HG03097 (cell line): ENCODE measurements at regions not wholly inside any gene's neighbourhood (a gene's known extent, or its start where the extent isn't known, plus 50 kb on each side); places are given as distances from the start of the nearest gene placed in this dataset.

Source experiments
- ATAC-seq: cut with Tn5 transposase; IDR thresholded peaks from one replicate; pipeline ENCODE4 v1.9.1; 2021; ENCODE audit not compliant: unreplicated experiment, low FRiP score

- ATAC-seq: no peak
These were observed 50.8 kb upstream of the TSHZ2 start for GRCh38 chr20:52921340-52921739.

DNA sequence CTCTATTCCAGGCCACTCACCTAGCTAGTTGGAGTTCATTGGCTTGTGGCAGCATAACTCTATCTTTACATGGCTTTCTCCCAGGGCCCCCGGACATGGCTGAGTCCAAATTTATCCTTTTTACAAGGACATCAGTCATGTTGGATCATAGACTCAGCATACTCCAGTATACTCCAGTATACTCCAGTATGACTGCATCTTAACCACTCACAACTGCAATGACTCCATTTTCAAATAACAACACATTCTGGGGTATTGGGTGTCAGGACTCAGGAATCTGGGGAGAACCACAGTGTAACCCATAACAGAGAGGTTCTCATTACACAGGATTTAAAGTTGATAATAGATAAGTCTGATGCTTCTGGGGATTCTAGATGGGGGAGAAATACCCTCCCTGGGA, 53.8 kb upstream of the TSHZ2 start:
- ATAC-seq: no peak

DNA sequence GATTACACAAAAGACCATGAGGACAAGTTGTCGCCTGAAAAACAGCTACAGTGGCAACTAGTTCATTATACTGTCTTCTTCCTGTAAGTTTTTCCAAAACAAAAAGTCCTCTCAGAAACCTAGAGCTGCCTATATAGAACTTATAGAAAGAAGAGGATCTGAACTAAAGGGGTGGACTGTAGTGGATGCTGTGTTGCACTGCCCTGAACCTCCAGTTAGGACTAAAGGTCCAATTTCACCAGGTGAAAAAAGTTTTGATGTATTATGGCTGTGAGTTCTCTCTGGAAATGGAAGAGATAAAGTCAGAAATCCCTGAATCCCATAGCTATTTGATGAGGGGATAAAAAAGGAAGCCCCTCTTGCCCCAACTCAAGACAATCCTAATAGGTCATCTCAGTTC, 56.6 kb upstream of the TSHZ2 start:
- ATAC-seq: no peak

DNA sequence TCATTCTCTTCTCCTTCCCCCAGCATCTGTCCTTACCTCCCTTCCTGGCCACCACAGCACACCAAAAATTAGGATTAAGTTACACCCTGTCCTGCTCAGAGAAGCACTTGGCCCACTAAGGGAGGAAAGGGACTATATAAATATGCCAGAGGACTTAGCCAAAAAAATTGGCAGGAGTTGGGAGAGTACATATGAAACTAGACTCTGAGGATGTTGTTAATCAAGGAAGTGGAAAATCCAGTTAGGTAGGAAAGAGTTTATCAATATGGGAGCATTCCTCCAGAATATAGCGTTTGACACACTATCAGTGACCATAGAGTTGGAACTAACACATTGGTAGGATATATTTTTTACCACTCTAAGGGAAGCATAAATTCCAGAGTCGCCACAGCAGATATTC, 57.3 kb upstream of the TSHZ2 start:
- no peak for ATAC-seq

GRCh38 chr20:52913650-52914387, 58.3 kb upstream of the TSHZ2 start:
- no peak for ATAC-seq

- ATAC-seq: no peak
These were observed 66.7 kb upstream of the TSHZ2 start for GRCh38 chr20:52905241-52905994.

- ATAC-seq: no peak
These were observed 67.3 kb upstream of the TSHZ2 start for GRCh38 chr20:52904837-52905236.

DNA sequence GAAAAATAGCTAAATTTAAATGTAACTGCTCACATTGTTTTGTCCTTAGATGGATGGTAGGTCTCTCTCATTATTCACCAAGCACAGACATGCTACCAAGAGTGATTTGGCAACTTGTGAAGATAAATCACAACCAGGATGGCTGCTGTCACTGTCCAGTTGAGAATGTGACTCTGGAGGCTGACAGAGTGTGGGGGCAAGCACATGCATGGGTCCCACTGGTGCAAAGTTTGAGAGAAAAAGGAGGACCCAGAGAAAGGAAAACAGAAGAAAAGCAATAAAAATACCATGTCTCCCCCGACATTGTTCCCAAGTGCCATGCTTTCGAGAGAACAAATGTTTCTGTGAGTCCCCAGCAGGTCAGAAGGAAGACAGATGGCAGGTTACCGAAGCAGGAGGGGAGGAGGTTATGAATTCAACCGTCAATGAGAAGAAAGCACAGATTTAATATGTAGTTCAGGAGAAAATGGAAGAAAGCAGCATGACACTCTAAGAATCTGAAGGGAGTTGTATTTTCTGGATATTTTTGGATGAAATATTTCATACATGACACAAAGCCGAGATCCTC, 73.0 kb upstream of the TSHZ2 start:
- ATAC-seq: no peak

DNA sequence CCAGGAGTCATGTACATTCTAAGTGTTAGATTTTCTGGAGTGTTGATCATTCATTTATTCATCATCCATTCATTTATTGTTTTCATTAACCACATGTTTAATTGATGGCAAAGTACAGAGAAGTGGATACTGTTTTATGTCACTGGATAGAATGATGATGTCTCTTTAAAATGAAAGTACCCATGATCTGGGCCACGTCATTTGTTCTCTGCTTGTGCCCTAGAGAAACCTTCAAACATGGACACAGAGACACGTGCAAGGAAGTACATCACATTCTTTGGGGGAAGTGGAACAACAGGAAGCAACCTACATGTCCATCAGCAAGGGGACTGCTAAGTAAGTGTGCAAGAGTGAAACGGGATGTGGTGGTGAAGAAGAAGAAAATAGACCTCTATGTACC, 75.8 kb upstream of the TSHZ2 start:
- no peak for ATAC-seq

DNA sequence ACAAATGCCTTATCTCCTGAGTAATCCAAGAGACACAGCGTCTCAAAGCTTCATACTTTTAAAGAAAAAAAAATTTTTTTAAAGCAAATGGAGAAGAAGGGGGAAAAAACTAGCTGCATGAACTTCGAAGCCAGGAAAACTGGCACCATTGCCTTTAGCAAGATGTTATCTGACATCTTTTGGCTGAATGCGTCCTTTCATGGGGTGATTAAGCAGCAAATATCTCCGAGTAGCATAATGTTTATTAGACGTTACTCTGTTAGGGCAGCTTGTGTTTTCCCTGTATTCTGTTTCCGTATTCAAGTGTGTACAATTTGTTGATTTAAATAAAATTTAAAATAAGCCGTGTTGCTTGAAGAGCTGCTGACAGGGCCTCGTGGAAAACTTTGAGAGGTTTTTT, 76.5 kb upstream of the TSHZ2 start:
- ATAC-seq: no peak

DNA sequence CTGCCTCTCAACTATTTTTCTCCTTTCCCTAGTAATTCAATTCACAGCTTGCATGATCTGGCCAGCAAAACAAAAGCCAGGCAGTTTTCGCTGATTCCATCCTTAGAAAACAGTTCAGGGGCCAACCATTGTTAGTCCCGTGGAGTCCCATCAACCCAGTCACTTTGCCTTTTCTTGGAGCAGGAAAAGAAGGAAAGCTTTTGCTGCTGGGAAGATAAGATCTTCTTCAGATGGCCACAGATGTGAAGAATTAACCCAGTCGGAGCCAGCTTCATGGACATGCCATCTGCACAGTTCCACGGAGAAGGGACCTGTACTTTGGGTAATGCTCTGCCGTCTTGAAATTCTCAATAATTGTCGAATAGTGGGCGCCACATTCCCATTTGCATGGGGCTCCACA, 76.9 kb upstream of the TSHZ2 start:
- no peak for ATAC-seq

DNA sequence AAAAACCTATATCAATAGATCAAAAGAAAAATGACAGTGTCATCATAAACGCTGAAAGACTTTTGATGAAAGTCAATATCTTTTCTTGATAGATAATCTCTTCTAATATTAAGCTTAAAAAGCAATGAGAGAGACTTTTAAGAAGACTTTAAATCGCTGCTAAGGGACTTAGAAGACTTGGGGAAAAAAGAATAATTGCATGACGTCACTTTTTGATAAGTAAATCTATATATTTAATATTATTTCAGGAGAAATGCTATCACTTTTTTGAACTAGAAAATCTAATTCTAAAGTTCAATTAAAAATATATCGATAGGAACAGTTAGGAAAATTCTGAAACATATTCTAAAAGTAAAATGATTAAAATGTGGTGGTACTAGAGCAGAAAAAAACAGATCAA, 78.7 kb upstream of the TSHZ2 start:
- no peak for ATAC-seq

DNA sequence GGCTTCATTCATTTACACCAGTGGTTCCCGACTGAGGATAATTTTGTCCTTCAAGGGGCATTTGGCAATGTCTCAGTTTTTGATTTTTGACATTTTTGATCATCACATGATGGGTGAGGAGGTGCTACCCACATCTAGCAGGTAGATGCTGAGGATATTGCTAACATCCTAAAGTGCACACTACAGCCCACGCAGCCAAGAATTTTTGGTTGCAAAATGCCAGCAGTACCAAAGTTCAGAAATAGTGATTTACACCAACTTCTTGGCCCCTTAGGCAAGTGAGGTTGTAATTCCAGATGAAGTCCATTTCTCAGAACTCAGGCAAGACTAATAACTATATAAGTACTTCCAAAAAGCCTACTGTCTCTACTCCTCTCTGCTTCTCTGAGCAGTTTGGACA, 80.1 kb upstream of the TSHZ2 start:
- no peak for ATAC-seq

GRCh38 chr20:52890130-52890529, 82.0 kb upstream of the TSHZ2 start:
- ATAC-seq: no peak

DNA sequence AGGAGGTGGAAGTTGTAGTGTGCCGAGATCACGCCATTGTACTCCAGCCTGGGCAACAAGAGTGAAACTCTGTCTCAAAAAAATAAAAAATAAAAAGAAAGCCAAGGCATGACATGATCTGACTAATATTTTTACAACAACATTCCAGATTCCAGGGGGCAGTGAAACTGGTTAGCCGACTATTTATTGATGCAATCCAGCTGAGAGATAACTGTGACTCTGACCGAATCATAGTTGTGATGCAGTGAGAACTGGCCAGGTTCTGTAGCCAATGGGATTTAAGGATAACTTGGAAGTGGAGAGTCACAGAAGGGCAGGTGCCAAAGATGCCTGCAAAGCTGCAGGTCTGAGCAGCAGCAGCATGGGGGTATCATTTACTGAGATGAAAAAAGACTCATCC, 82.9 kb upstream of the TSHZ2 start:
- ATAC-seq: no peak

- no peak for ATAC-seq
These were observed 84.1 kb upstream of the TSHZ2 start for GRCh38 chr20:52888096-52888495.

GRCh38 chr20:52880997-52881396, 91.2 kb upstream of the TSHZ2 start:
- no peak for ATAC-seq

- no peak for ATAC-seq
These were observed 91.9 kb upstream of the TSHZ2 start for GRCh38 chr20:52880259-52880658.

DNA sequence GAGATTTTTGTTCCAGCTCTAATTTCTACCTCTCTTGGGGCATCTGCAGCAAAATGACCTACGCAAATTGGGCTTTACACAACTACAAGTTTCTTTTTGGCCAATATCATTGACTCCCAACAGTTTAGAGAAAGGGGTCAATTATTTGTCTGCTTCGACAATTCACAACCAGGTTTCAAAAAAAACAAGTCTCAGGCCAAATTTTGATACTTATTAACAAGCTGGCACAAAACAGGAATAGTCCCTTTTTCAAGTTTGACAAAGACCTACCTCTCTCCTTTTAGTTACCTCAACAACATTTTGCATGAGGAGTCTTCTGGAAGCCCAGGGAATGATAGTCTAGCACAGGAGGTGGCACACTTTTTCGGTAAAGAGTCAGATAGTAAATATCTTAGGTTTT, 97.9 kb upstream of the TSHZ2 start:
- no peak for ATAC-seq

DNA sequence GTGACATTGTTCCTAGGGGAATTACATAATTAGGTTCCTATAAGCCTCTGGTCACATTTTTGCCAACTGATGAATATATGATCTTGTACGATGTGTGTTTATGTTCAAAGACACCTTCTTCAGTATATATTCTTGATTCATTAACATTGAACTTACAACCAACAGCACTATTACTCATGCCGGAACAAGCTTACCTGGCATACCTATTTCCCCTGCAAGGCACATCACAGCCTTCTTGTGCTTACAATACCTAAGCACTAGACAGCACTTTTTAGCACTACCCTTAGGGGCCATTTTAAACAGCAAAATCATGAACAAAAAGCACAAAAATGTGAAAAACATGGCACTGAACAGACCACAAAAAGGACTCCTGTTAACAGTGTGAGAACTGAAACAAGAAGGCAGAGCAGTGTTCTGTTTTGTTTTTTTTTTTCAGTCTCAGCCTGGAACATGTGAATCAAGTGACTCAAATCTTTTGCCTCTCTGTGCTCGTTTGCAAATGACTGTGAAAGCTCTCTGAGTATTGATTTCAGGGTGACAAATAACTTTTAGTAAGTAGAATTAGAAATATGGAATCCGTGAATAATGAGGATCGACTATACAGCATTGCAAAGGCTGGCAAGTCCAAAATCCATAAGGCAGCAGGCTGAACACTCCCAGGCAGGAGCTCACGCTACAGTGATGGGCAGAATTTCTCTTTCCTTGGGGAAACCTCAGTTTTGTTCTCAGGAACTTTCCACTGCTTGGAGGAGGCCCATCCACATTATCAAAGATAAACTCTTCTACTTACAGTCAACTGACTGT, 102.3 kb upstream of the TSHZ2 start:
- no peak for ATAC-seq

GRCh38 chr20:52869276-52869675, 102.9 kb upstream of the TSHZ2 start:
- no peak for ATAC-seq
